ENCODE measurements at regions not wholly inside any gene's neighbourhood (a gene's known extent, or its start where the extent isn't known, plus 50 kb on each side); places are given as distances from the start of the nearest gene placed in this dataset.

DNA sequence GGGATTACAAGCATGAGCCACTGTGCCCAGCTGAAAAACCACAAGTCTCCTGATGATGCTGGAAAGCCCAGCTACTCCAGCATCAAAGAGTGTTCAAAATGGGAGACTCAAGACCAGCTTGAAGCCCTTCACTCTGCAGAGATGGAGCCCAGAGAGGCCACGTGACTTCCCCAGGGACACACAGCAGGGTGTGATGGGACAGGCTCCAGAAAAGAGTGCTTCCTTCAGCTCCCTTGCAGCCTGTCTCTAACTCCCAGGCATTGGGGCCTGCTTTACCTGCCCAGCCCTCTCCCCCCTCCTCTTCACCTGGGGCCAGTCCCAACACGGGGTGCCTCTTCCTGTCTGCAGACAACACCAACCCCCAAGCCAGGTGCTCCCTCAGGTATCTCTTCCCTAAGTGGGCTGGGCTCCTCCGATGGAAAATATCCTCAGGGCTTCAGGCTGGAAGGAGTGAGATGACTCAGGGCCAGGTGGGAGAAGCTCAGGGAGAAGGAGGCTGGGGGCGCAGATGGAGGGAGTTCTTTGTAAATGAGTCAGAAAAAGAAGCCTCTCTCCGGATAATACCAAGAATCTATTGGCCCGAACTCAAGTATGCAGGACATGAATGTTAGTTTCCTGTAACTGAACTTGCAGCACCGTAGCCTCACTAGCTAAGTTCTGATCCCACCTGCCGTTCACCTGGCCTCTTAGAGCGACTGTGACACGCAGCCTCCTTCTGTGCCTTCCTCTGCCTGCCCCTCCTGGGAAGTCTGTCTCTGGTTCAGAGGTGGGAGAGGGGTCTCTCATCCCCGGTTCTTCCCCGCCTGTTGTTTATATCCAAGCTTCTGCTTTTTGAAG is 326.6 kb downstream of the MN1 start:
- Mint-ChIP-seq H3K4me3 (no peak overlapping the region), H3K27me3 (ENCODE audit: low read depth) (peaks cover 1% of the 10 kb centered on the region), H3K27ac (peak overlapping the region; percentile 99), H3K36me3 (no peaks in the 10 kb centered on the region), H3K4me1 (peaks cover 30% of the 10 kb centered on the region), H3K9me3 (no peaks in the 10 kb centered on the region)
- TF ChIP-seq CTCF (IDR thresholded peaks at IDR 0.05; ENCODE audit: unreplicated experiment), result no peak
- peak; percentile 62 to 74 for DNase-seq (ENCODE audit: low spot score in 2 of 2, unreplicated experiment in 2 of 2)

- H3K9me3 Mint-ChIP-seq, result no peaks in the 10 kb centered on the region
- no peak overlapping the region for H3K4me3 Mint-ChIP-seq
- no peak for DNase-seq (ENCODE audit: low spot score in 2 of 2, unreplicated experiment in 2 of 2)
- TF ChIP-seq CTCF (IDR thresholded peaks at IDR 0.05; ENCODE audit: unreplicated experiment), result no peak
- peak overlapping the region; percentile 99 for H3K27ac Mint-ChIP-seq
- peaks cover 35% of the 10 kb centered on the region for H3K4me1 Mint-ChIP-seq
- H3K36me3 Mint-ChIP-seq, result no peaks in the 10 kb centered on the region
- H3K27me3 Mint-ChIP-seq (ENCODE audit: low read depth), result peaks cover 1% of the 10 kb centered on the region
Observed at GRCh38 chr22:27475548-27475897, 326.0 kb downstream of the MN1 start.

DNA sequence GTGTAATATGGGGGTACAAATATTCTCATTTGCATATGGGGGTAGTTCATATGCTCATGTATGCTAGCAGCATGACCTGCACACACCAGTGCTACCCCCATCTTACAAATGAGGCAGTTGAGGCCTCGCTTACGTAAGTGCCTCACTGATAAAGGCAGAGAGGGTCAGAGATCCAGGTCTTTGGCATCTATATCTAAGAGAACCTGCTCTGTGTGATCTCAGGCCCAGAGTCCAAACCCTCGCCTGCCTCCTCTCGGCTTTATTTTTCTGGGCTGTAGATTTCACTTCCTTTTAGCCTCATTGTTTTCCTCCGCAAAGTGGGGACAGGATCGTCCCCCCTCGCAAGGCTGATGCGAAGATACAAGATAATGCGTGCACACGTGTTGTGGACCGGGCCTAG is 325.2 kb downstream of the MN1 start:
- Mint-ChIP-seq H3K27me3 (ENCODE audit: low read depth) (peaks cover 1% of the 10 kb centered on the region), H3K4me1 (peaks cover 37% of the 10 kb centered on the region), H3K4me3 (no peak overlapping the region), H3K9me3 (no peaks in the 10 kb centered on the region), H3K27ac (peak overlapping the region; percentile 99), H3K36me3 (no peaks in the 10 kb centered on the region)
- no peak for TF ChIP-seq CTCF (IDR thresholded peaks at IDR 0.05; ENCODE audit: unreplicated experiment)
- no peak for DNase-seq (ENCODE audit: low spot score in 2 of 2, unreplicated experiment in 2 of 2)

DNA sequence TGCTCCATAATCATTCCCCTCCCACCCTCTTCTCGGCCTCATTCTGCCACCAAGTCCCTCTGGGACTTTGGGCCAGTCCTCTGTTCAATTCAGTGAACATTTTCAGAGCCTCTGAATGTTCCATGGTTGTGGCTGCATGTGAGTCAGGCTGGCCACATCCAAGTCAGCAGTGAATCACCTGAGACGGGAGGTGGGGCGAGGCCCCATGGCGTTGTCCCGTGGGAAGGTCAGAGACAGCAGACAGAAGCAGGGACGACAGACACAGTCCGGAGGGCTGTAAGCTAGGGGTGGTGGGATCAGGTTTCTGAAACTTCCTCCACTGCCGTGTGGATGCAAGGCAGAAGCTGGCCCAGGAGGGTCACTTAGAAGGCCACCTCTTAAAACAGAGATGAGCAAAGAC is 324.8 kb downstream of the MN1 start:
- no peaks in the 10 kb centered on the region for H3K9me3 Mint-ChIP-seq
- H3K4me1 Mint-ChIP-seq, result peaks cover 37% of the 10 kb centered on the region
- DNase-seq (ENCODE audit: low spot score in 2 of 2, unreplicated experiment in 2 of 2), result no peak
- TF ChIP-seq CTCF (IDR thresholded peaks at IDR 0.05; ENCODE audit: unreplicated experiment), result no peak
- peak overlapping the region; percentile 99 for H3K27ac Mint-ChIP-seq
- peaks cover 1% of the 10 kb centered on the region for H3K27me3 Mint-ChIP-seq (ENCODE audit: low read depth)
- no peaks in the 10 kb centered on the region for H3K36me3 Mint-ChIP-seq
- H3K4me3 Mint-ChIP-seq, result no peak overlapping the region

GRCh38 chr22:27477171-27477570 is 324.4 kb downstream of the MN1 start:
- H3K36me3 Mint-ChIP-seq, result no peaks in the 10 kb centered on the region
- DNase-seq (ENCODE audit: low spot score in 2 of 2, unreplicated experiment in 2 of 2), result no peak
- H3K27ac Mint-ChIP-seq, result peak overlapping the region; percentile 99
- peaks cover 41% of the 10 kb centered on the region for H3K4me1 Mint-ChIP-seq
- peaks cover 1% of the 10 kb centered on the region for H3K27me3 Mint-ChIP-seq (ENCODE audit: low read depth)
- TF ChIP-seq CTCF (IDR thresholded peaks at IDR 0.05; ENCODE audit: unreplicated experiment), result no peak
- no peak overlapping the region for H3K4me3 Mint-ChIP-seq
- no peaks in the 10 kb centered on the region for H3K9me3 Mint-ChIP-seq
